Panc1 (cell line): ENCODE measurements at regions not wholly inside any gene's neighbourhood (a gene's known extent, or its start where the extent isn't known, plus 50 kb on each side); places are given as distances from the start of the nearest gene placed in this dataset.

ENCODE experiments used
- ATAC-seq: fragments of 200-7000 bp; cut with Tn5 transposase; 2 replicates; pipeline ENCODE4 v1.9.1; 2020; ENCODE audit warnings: mild to moderate bottlenecking, moderate library complexity
- BruUV-seq: library from RNA; stranded (reverse); fragments of 400-500 nt; replicated peaks from 2 replicates; lab custom pipeline; 2021; lab: Mats Ljungman, UMichigan
- CTCF ChIA-PET: fragments of 300-600 bp; sonication (Branson Sonifier 250); formaldehyde crosslinking; loops from one replicate; lab custom pipeline; 2022; ENCODE audit warnings: antibody characterized with exemption; lab: Charles Lee
- POLR2A ChIA-PET: fragments of 300-600 bp; sonication (Branson Sonifier 250); formaldehyde crosslinking; loops from one replicate; lab custom pipeline; 2022; ENCODE audit warnings: antibody characterized with exemption; lab: Charles Lee
- DNase-seq: peaks from one replicate; pipeline ENCODE4 v3.0.0-alpha.2; 2010; ENCODE audit warnings: low read depth, low spot score
- H3K27ac ChIP-seq: 2 replicates; pipeline ENCODE4 v1.5.1; 2011; ENCODE audit warnings: mild to moderate bottlenecking, low read length, inconsistent platforms
- H3K27me3 ChIP-seq: fragments of 200-500 bp; sonication (Bioruptor generic); 2 replicates; pipeline ENCODE4 v1.6.0; 2014; ENCODE audit warnings: low read length, inconsistent platforms; ENCODE audit not compliant: control insufficient read depth, insufficient read depth
- H3K36me3 ChIP-seq: fragments of 200-500 bp; sonication (Bioruptor generic); 2 replicates; pipeline ENCODE4 v1.5.1; 2014; ENCODE audit warnings: inconsistent platforms, mild to moderate bottlenecking, low read length, moderate library complexity; ENCODE audit not compliant: control insufficient read depth, insufficient read depth
- H3K4me1 ChIP-seq: 2 replicates; pipeline ENCODE4 v1.5.1; 2011; ENCODE audit warnings: inconsistent platforms, mild to moderate bottlenecking, low read length, moderate library complexity; ENCODE audit not compliant: control insufficient read depth, insufficient read depth
- H3K4me3 ChIP-seq, 2 experiments: 2 replicates each; pipeline ENCODE4 v1.5.1; 2011 to 2012; ENCODE audit warnings: low read depth in 2 of 2, low read length in 2 of 2, mild to moderate bottlenecking in 2 of 2, inconsistent platforms in 1 of 2, moderate library complexity in 1 of 2
- H3K9me3 ChIP-seq: fragments of 200-500 bp; sonication (Bioruptor generic); 2 replicates; pipeline ENCODE4 v1.5.1; 2014; ENCODE audit warnings: low read depth, mild to moderate bottlenecking, inconsistent platforms, low read length, moderate library complexity; ENCODE audit not compliant: control insufficient read depth, insufficient read depth
- CTCF ChIP-seq: fragments of 450-650 bp; IDR thresholded peaks from 2 replicates; pipeline ENCODE4 v1.5.1; 2017; ENCODE audit warnings: mild to moderate bottlenecking
- POLR2AphosphoS5 ChIP-seq: IDR thresholded peaks from 2 replicates; pipeline ENCODE4 v1.6.1; 2012; ENCODE audit warnings: mild to moderate bottlenecking, low read depth, low read length, moderate library complexity
- SIN3A ChIP-seq: IDR thresholded peaks from 2 replicates; pipeline ENCODE4 v1.6.1; 2012; ENCODE audit warnings: low read depth, mild to moderate bottlenecking, low read length, moderate library complexity, borderline replicate concordance; ENCODE audit not compliant: insufficient read depth
- TCF7L2 ChIP-seq: IDR thresholded peaks from 2 replicates; pipeline ENCODE4 v1.6.1; 2011; ENCODE audit warnings: mild to moderate bottlenecking, low read depth, low read length, inconsistent platforms
- in situ Hi-C: cut with HindIII; loops from 2 replicates; pipeline ENCODE4 v1.10.0; 2016; ENCODE audit warnings: low sequenced_read_pairs, low pct_unique_long_range_greater_than_20kb
- intact Hi-C: fragments of 100-400 bp; cut with micrococcal nuclease; formaldehyde crosslinking; loops from one replicate; pipeline ENCODE4 v1.10.0; 2022; ENCODE audit not compliant: unreplicated experiment
- TF ChIP-seq, protein P1 (sequence below), 2 experiments: IDR thresholded peaks; 2 replicates each; pipeline ENCODE4 v1.6.1; 2011 to 2012; ENCODE audit warnings: low read depth in 2 of 2, control low read depth in 1 of 2, low read length in 1 of 2, mild to moderate bottlenecking in 1 of 2, moderate library complexity in 1 of 2; ENCODE audit not compliant: insufficient read depth in 1 of 2

GRCh38 chr12:131379738-131380137, 331.2 kb upstream of the SFSWAP start:
- no peaks in the 10 kb centered on the region for H3K4me1 ChIP-seq
- ChIA-PET POLR2A (no interaction called here), CTCF (no interaction called here)
- no peak overlapping the region for H3K27ac ChIP-seq
- no peaks in the 10 kb centered on the region for H3K9me3 ChIP-seq
- no peak for DNase-seq
- H3K4me3 ChIP-seq = no peak overlapping the region
- H3K36me3 ChIP-seq = no peaks in the 10 kb centered on the region
- intact Hi-C loops = no loop called here
- ATAC-seq = no peak
- TF ChIP-seq, protein P1, sequence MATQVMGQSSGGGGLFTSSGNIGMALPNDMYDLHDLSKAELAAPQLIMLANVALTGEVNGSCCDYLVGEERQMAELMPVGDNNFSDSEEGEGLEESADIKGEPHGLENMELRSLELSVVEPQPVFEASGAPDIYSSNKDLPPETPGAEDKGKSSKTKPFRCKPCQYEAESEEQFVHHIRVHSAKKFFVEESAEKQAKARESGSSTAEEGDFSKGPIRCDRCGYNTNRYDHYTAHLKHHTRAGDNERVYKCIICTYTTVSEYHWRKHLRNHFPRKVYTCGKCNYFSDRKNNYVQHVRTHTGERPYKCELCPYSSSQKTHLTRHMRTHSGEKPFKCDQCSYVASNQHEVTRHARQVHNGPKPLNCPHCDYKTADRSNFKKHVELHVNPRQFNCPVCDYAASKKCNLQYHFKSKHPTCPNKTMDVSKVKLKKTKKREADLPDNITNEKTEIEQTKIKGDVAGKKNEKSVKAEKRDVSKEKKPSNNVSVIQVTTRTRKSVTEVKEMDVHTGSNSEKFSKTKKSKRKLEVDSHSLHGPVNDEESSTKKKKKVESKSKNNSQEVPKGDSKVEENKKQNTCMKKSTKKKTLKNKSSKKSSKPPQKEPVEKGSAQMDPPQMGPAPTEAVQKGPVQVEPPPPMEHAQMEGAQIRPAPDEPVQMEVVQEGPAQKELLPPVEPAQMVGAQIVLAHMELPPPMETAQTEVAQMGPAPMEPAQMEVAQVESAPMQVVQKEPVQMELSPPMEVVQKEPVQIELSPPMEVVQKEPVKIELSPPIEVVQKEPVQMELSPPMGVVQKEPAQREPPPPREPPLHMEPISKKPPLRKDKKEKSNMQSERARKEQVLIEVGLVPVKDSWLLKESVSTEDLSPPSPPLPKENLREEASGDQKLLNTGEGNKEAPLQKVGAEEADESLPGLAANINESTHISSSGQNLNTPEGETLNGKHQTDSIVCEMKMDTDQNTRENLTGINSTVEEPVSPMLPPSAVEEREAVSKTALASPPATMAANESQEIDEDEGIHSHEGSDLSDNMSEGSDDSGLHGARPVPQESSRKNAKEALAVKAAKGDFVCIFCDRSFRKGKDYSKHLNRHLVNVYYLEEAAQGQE (IDR thresholded peaks at IDR 0.05; ENCODE audit: insufficient read depth in 1 of 2, low read depth in 2 of 2, low read length in 1 of 2) = no peak
- no peak for TF ChIP-seq CTCF
- no peak for TF ChIP-seq SIN3A
- TF ChIP-seq POLR2AphosphoS5 = no peak
- BruUV-seq = no TSS peak
- in situ Hi-C loops = no loop called here
- peaks cover 4% of the 10 kb centered on the region; the same call in 1 of the 2 replicates for H3K27me3 ChIP-seq

- no TSS peak for BruUV-seq
- Histone ChIP-seq H3K4me1 (no peaks in the 10 kb centered on the region), H3K9me3 (no peaks in the 10 kb centered on the region), H3K27me3 (peaks cover 5% of the 10 kb centered on the region; the same call in 1 of the 2 replicates), H3K4me3 (no peak overlapping the region), H3K36me3 (no peaks in the 10 kb centered on the region), H3K27ac (no peak overlapping the region)
- 0 out of 2 replicates have a peak, but pooled peaks have one; percentile 5 for ATAC-seq
- intact Hi-C loops = no loop called here
- CTCF ChIA-PET = no interaction called here
- in situ Hi-C loops = no loop called here
- TF ChIP-seq TCF7L2 = no peak
- TF ChIP-seq POLR2AphosphoS5 = no peak
- no peak for TF ChIP-seq CTCF
- TF ChIP-seq SIN3A = no peak
- TF ChIP-seq, protein P1 (IDR thresholded peaks at IDR 0.05; ENCODE audit: insufficient read depth in 1 of 2, low read depth in 2 of 2, low read length in 1 of 2) = no peak
- no peak for DNase-seq
- POLR2A ChIA-PET = no interaction called here
These were observed 330.5 kb upstream of the SFSWAP start for GRCh38 chr12:131380220-131380964.
